ENCODE measurements at regions not wholly inside any gene's neighbourhood (a gene's known extent, or its start where the extent isn't known, plus 50 kb on each side); places are given as distances from the start of the nearest gene placed in this dataset.

GRCh38 chrX:38505583-38505982 is 55.8 kb upstream of the TSPAN7 start:
- no peak for TF ChIP-seq CTCF (conservative IDR thresholded peaks at IDR 0.05; ENCODE audit: low read length)
- TF ChIP-seq EZH2phosphoT487 (IDR thresholded peaks at IDR 0.05; ENCODE audit: borderline replicate concordance, low read depth, low read length) = no peak
